ENCODE measurements at regions not wholly inside any gene's neighbourhood (a gene's known extent, or its start where the extent isn't known, plus 50 kb on each side); places are given as distances from the start of the nearest gene placed in this dataset.

DNA sequence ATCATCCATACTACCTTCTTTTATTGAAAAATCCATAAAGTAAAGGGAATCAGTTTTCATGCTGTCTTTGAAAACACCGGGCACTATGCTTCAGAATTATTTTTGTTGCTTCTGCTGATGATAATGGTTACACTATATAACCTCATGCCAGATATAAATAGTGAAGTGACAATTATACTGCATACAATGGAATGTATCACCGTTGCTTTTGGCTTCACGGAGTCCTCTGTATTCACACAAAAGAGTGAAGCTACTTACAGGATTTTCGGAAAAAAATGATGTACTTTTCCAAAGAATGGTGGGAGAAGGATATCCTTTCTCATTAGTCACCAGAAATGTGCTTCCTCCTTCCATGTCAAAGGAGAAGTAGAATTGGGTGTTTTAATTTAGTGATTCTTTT lies 159.1 kb upstream of the PITX2 start:
- Histone ChIP-seq H3K79me2 (ENCODE audit: insufficient read depth, low read length) (no peaks in the 10 kb centered on the region), H3K4me1 (ENCODE audit: control insufficient read depth in 1 of 2, insufficient read depth in 2 of 2, low read length in 2 of 2) (no peaks in the 10 kb centered on the region), H3K9me3 (replicated peaks in 1 of 2; ENCODE audit: control insufficient read depth in 1 of 2, insufficient read depth in 1 of 2, low read length in 2 of 2) (no peaks in the 10 kb centered on the region), H3K27ac (ENCODE audit: low read depth in 1 of 2, low read length in 2 of 2) (no peak overlapping the region), H2AFZ (ENCODE audit: insufficient read depth, low read depth, low read length, poor library complexity, severe bottlenecking) (no peak overlapping the region), H3K36me3 (replicated peaks in 1 of 2; ENCODE audit: control insufficient read depth in 1 of 2, insufficient read depth in 2 of 2, low read length in 2 of 2) (no peaks in the 10 kb centered on the region), H4K20me1 (ENCODE audit: insufficient read depth, low read length) (no peaks in the 10 kb centered on the region), H3K4me2 (replicated peaks; ENCODE audit: extremely low read depth, low read length, poor library complexity, severe bottlenecking) (no peak overlapping the region), H3K27me3 (ENCODE audit: control insufficient read depth in 2 of 2, insufficient read depth in 2 of 2, low read length in 2 of 2) (no peaks in the 10 kb centered on the region), H3K9ac (ENCODE audit: insufficient read depth, low read length, poor library complexity, severe bottlenecking) (no peak overlapping the region), H3K4me3 (replicated peaks in 1 of 3; ENCODE audit: low read depth in 2 of 3, low read length in 3 of 3) (no peak overlapping the region)
- no peaks in the 10 kb centered on the region for H3K4me1 Mint-ChIP-seq
- peaks cover 0 to 1% (median 0%) of the 10 kb centered on the region in 3 donors for H3K27me3 Mint-ChIP-seq (ENCODE audit: low read depth in 3 of 3)
- intact Hi-C loops (cut with micrococcal nuclease), result no loop called here
- TF ChIP-seq, protein P1, sequence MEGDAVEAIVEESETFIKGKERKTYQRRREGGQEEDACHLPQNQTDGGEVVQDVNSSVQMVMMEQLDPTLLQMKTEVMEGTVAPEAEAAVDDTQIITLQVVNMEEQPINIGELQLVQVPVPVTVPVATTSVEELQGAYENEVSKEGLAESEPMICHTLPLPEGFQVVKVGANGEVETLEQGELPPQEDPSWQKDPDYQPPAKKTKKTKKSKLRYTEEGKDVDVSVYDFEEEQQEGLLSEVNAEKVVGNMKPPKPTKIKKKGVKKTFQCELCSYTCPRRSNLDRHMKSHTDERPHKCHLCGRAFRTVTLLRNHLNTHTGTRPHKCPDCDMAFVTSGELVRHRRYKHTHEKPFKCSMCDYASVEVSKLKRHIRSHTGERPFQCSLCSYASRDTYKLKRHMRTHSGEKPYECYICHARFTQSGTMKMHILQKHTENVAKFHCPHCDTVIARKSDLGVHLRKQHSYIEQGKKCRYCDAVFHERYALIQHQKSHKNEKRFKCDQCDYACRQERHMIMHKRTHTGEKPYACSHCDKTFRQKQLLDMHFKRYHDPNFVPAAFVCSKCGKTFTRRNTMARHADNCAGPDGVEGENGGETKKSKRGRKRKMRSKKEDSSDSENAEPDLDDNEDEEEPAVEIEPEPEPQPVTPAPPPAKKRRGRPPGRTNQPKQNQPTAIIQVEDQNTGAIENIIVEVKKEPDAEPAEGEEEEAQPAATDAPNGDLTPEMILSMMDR (IDR thresholded peaks at IDR 0.05), result no peak
- DNase-seq, result no peak
- no peak overlapping the region for H3K27ac Mint-ChIP-seq
- no CpG with 5 or more reads among the region's 4 CpGs for WGBS (ENCODE audit: insufficient coverage)
- H3K9me3 Mint-ChIP-seq, result peaks cover 0 to 5% (median 0%) of the 10 kb centered on the region in 7 donors
- no peaks in the 10 kb centered on the region for H3K36me3 Mint-ChIP-seq
- no peak overlapping the region for H3K4me3 Mint-ChIP-seq

GRCh38 chr4:110787109-110787508 lies 164.2 kb upstream of the PITX2 start:
- H3K4me1 Mint-ChIP-seq, result no peaks in the 10 kb centered on the region
- Histone ChIP-seq H4K20me1 (ENCODE audit: insufficient read depth, low read length) (no peaks in the 10 kb centered on the region), H3K4me3 (replicated peaks in 1 of 3; ENCODE audit: low read depth in 2 of 3, low read length in 3 of 3) (no peak overlapping the region), H3K27me3 (ENCODE audit: control insufficient read depth in 2 of 2, insufficient read depth in 2 of 2, low read length in 2 of 2) (no peaks in the 10 kb centered on the region), H3K79me2 (ENCODE audit: insufficient read depth, low read length) (no peaks in the 10 kb centered on the region), H3K36me3 (replicated peaks in 1 of 2; ENCODE audit: control insufficient read depth in 1 of 2, insufficient read depth in 2 of 2, low read length in 2 of 2) (no peaks in the 10 kb centered on the region), H2AFZ (ENCODE audit: insufficient read depth, low read depth, low read length, poor library complexity, severe bottlenecking) (no peak overlapping the region), H3K9ac (ENCODE audit: insufficient read depth, low read length, poor library complexity, severe bottlenecking) (no peak overlapping the region), H3K4me1 (ENCODE audit: control insufficient read depth in 1 of 2, insufficient read depth in 2 of 2, low read length in 2 of 2) (no peaks in the 10 kb centered on the region), H3K9me3 (replicated peaks in 1 of 2; ENCODE audit: control insufficient read depth in 1 of 2, insufficient read depth in 1 of 2, low read length in 2 of 2) (no peaks in the 10 kb centered on the region), H3K4me2 (replicated peaks; ENCODE audit: extremely low read depth, low read length, poor library complexity, severe bottlenecking) (no peak overlapping the region), H3K27ac (ENCODE audit: low read depth in 1 of 2, low read length in 2 of 2) (no peak overlapping the region)
- H3K27ac Mint-ChIP-seq, result no peak overlapping the region
- peaks cover 0 to 1% (median 0%) of the 10 kb centered on the region in 3 donors for H3K27me3 Mint-ChIP-seq (ENCODE audit: low read depth in 3 of 3)
- intact Hi-C loops (cut with micrococcal nuclease), result no loop called here
- peaks cover 0 to 1% (median 0%) of the 10 kb centered on the region in 7 donors for H3K9me3 Mint-ChIP-seq
- no peaks in the 10 kb centered on the region for H3K36me3 Mint-ChIP-seq
- 83% methylated on average over 2 of the region's 4 CpGs for WGBS (ENCODE audit: insufficient coverage)
- H3K4me3 Mint-ChIP-seq, result no peak overlapping the region
- TF ChIP-seq, protein P1 (IDR thresholded peaks at IDR 0.05), result no peak
- DNase-seq, result no peak

Data from CD14-positive monocyte (primary cell).